GM19328 (cell line): ENCODE measurements at regions not wholly inside any gene's neighbourhood (a gene's known extent, or its start where the extent isn't known, plus 50 kb on each side); places are given as distances from the start of the nearest gene placed in this dataset.
A peak's percentile ranks its signal among the peaks of the same experiment; 100 is the strongest.

ENCODE experiments used
- ATAC-seq: cut with Tn5 transposase; IDR thresholded peaks from one replicate; pipeline ENCODE4 v1.9.1; 2021; ENCODE audit warnings: mild to moderate bottlenecking, moderate library complexity; ENCODE audit not compliant: unreplicated experiment

DNA sequence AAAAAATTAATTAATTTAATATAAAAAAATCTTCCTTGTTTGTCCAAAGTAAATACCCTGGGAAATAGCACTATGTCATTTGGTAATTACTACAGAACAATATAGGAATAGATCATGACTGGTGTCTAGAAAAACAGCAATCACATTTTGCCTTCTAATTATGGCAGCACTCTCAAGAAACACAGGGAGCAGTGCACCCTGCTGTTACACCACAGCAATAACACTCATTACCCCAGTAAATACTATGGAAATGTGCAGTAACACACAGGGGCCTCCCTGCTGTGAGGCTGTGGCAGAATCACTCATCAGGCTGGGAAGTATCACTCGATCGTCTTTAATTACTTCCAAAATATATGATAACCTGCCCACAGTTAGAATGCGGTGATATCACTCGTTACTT lies 646.0 kb downstream of the TUSC7 start:
- no peak for ATAC-seq

DNA sequence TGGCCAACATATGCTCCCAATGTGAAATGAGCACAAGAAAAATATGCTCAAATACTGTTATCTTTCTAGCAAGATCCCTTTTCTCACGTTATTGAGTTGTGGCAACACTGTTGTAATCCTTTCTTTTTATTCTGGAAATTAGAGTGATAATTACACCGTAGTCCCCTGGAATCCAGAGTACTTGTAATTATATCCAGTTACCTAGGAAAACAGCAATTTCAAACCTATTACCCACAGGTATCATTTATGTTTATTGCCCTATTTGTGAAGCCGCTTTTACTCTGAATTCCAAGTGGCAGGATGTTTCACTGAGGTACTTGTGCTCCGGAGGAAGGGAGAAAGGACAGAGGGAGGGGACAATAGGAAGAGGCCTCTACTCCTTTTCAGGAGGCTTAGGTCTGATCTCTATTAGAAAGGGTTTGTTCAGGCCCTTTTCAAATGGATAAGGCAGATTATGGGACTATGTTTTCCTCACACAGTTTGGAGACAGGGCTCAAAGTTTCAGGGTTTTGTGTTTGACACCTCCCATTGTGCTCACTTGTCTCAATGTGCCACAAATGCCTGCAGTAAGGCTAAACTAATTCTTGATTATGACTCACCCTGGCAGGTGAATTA lies 646.6 kb downstream of the TUSC7 start:
- ATAC-seq, result no peak

DNA sequence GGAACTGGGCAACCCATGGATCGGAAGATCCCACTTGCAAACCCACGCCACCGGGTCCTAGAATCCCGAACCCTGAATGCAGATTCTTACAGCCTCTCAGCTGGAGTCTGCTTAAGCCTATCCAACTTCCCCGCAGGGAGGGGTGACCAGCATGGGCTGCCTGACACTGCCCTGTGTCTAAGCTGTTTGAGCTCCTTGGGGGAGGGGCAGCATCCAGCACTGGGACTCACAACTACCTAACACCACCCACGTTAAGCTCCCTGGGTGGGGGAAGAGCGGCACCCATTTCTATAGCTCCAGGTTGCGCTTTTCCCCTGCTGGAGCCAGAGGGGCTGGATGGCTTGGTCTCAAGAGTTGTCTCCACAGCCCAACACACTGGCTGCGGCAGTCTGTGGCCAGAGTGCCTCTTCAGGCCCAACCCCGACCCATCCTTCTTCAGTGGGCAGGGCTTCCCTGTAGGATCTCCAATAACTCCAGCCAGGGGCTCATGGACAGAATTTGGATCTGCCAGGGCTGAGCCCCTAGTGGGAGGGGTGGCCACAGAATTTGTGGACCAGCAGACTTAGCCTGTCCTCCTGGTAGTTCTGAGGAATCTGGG lies 649.2 kb downstream of the TUSC7 start:
- no peak for ATAC-seq

- ATAC-seq, result no peak
These were observed 657.0 kb downstream of the TUSC7 start for GRCh38 chr3:117366574-117366973.

GRCh38 chr3:117367861-117368260 lies 658.3 kb downstream of the TUSC7 start:
- no peak for ATAC-seq

DNA sequence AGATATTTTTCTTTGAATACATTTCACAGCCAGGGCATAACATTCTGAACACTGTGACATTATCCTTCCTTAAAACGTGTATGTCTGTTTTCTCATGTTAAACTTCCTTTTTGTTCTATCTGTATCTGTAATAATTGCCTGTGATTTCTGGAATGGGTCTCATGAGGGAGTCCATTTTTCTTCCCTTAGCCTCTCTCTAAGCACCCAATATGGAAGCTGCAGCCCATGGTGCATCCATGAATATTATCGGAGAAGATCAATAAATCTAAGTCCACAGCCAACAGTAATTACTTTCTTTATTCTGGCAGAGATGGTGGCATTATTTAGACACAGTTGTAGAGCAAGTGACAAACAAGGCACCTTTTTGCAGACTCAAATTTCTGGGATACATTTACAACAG lies 671.1 kb downstream of the TUSC7 start:
- ATAC-seq, result no peak

DNA sequence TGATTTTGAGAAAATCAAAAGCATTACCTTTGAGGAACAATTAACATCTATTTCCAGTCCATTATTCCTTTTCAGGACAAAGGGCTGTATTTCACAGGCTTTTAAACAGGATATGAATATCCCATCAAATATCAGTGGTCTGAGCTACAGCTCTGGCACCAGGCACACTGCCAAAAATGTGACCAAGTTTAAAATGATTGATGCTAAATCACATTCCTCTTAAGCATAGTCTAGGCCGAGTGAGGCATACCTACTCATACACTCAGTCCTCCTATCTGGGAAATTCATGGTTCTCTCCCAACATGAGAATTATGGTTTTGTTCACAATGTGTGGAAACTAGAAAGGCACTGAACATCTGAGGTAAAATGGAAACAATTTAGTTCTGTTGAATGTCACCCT lies 683.5 kb downstream of the TUSC7 start:
- no peak for ATAC-seq

GRCh38 chr3:117398141-117398899 lies 688.7 kb downstream of the TUSC7 start:
- ATAC-seq, result no peak

DNA sequence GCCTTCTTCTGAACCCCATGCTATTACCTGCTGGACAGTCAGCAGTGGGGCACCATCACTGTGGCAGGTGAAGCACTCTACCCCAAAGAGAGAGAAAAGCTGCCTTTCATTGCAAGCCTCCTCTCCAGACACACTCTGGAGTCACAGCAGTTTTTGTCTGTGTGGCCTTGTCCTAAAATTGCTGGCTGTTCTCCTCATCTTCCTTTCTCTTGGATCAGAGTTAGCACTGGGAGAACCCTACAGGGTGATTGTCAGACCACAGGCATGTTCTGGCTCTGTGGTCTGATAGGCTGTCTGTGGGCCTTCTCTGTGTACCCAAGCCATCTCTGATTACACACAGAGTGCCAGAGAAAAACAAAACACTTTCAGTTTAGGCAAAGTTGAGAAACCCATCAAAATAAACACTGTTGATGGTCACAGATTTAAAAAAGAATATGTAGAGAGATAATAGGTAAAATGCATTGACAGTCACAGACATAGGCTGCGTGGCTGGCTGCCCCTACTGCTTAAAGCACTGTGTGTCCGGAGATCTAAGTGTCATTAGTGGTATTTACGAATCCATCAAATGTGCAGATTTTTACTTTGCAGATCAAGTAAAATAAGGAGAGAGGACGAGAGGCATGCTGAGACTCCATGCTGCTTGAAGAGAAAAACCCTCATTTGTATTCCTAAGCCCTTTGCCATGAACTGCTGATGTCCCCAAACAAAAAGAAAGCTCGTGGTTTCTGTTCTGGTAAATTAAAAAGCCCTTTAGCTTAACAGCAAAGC lies 689.9 kb downstream of the TUSC7 start:
- ATAC-seq, result no peak

DNA sequence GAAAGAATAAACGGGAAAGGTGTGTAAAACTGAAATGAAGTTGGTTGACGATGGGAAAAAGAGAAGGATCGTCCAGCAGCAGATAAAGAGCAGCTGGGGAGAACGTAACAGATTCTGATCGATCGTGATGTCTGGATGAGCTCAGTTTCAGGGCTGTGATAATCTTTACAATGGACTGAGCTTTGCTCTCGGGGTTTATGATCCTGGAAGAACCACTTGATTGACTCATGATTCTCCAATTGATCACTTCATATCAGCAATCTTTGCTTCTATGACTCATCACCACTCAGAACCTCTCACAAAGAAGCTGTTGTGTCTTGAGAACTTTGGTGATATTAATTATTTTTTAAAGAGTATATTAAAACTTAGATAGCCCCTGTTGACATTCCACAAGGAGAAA lies 690.7 kb downstream of the TUSC7 start:
- ATAC-seq, result no peak

DNA sequence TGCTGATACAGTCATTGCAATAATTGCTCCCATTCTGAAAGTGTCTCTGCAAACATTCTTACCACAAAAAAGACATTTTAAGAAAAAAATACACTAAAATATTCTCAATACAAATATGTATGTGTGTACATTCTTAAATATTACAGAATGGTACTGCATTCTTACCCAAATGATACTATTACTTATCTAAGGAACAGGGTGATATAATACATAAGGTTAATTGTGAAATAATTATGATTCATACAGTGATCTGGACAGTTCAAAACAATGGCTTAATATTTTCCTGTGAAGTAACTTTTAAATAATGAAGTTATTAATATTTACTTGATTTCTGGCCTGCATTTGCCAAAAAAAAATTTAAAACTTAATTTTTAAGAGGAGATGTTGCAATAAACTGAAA lies 694.6 kb downstream of the TUSC7 start:
- no peak for ATAC-seq

DNA sequence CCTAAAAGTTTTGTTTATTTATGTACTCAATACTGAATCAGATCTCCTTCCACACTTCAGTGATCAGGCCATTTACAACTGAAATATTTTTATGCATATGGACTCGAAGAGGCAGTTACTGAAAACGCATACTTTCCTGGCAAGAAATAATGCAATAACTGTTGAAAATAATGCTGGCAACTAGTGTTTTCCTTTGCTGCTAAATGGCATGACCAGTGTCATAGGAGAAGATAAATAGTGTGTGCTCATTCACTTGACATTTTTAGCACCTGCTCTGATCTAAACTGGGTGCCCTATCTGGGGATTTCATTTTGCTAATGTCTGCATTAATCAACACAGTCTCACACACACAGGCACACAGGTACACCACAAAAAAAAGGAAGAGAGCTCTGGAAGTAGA lies 695.2 kb downstream of the TUSC7 start:
- ATAC-seq, result no peak

- ATAC-seq, result no peak
These were observed 695.8 kb downstream of the TUSC7 start for GRCh38 chr3:117405359-117405758.

GRCh38 chr3:117407317-117407716 lies 697.7 kb downstream of the TUSC7 start:
- peak; percentile 69 for ATAC-seq

GRCh38 chr3:117408811-117409210 lies 699.2 kb downstream of the TUSC7 start:
- ATAC-seq, result no peak

GRCh38 chr3:117409256-117409655 lies 699.7 kb downstream of the TUSC7 start:
- ATAC-seq, result no peak

DNA sequence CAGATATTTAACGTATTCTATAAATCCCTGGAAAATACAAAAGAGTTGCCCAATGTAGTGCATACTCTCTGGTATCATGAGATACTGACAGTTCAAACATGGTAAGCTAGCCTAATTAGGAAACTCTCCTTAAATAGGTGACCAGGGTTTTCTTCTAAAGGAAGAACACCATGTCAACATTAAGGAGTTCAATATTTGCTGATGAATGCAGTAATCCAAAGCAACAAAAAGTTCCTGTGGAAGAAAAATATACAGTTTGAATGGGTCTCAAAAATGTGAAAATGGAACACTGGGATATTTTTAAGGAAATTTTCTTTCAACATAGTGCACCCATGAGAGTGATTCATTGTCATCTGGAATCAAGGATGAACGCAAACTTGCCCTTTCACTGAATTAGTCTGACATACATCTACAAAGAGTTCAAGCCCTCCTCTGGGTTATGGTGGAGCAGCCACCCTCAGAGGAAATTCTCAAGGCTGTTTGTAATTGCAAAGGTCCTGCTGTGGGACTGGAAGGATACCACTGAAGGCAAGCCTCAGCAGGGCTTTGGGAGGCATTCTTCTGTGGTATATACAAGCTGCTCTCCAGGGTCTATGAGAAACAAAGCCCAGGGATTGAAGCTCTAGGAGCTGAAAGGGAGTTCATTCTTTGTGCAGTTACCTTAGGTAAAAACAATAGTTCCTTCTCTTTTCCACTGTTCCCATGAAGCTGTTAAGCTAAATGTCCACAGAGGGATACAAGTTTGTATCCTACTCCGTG lies 700.3 kb downstream of the TUSC7 start:
- no peak for ATAC-seq

GRCh38 chr3:117411971-117412370 lies 702.4 kb downstream of the TUSC7 start:
- no peak for ATAC-seq

GRCh38 chr3:117417411-117417810 lies 707.8 kb downstream of the TUSC7 start:
- no peak for ATAC-seq

DNA sequence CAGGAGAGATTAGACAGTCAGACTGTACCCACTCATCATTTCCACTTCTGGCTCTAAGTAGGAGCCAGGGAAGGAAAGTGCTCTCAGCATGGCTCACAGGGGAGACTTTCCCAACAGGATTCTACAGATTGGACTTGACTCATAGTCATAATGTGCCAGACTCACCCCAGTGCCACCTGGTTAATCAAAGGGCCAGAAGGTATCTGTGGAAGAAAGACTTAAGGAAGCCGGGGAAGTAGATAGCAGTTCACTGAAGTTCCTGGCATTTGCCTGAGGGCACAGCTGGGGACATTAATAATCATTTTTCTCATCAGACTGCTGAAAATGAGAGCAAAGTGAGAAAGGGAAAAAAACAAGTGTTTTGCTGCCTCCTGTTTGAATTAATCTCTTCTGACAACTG lies 717.5 kb downstream of the TUSC7 start:
- no peak for ATAC-seq

- no peak for ATAC-seq
These were observed 723.8 kb downstream of the TUSC7 start for GRCh38 chr3:117433427-117433826.
